ENCODE measurements at regions not wholly inside any gene's neighbourhood (a gene's known extent, or its start where the extent isn't known, plus 50 kb on each side); places are given as distances from the start of the nearest gene placed in this dataset.

- no peak for DNase-seq (ENCODE audit: low spot score)
Measured at GRCh38 chr5:124059200-124059599, 547.2 kb downstream of the CSNK1G3 start.

- no peak for DNase-seq (ENCODE audit: low spot score)
Measured at GRCh38 chr5:124057724-124058231, 545.8 kb downstream of the CSNK1G3 start.

- peak; percentile 31 for DNase-seq (ENCODE audit: low spot score)
Measured at GRCh38 chr5:124056991-124057723, 545.2 kb downstream of the CSNK1G3 start.

GRCh38 chr5:124056326-124056990 is 544.5 kb downstream of the CSNK1G3 start:
- no peak for DNase-seq (ENCODE audit: low spot score)

- DNase-seq (ENCODE audit: low spot score), result no peak
Measured at GRCh38 chr5:124055751-124056150, 543.8 kb downstream of the CSNK1G3 start.

GRCh38 chr5:124054564-124054963 is 542.6 kb downstream of the CSNK1G3 start:
- DNase-seq (ENCODE audit: low spot score), result no peak

- DNase-seq (ENCODE audit: low spot score), result no peak
Measured at GRCh38 chr5:124053340-124053739, 541.4 kb downstream of the CSNK1G3 start.

- peak; percentile 38 for DNase-seq (ENCODE audit: low spot score)
Measured at GRCh38 chr5:124052201-124052600, 540.2 kb downstream of the CSNK1G3 start.

- DNase-seq (ENCODE audit: low spot score), result no peak
Measured at GRCh38 chr5:124050120-124050770, 538.3 kb downstream of the CSNK1G3 start.

- no peak for DNase-seq (ENCODE audit: low spot score)
Measured at GRCh38 chr5:124045412-124045811, 533.4 kb downstream of the CSNK1G3 start.

GRCh38 chr5:124044613-124045012 is 532.6 kb downstream of the CSNK1G3 start:
- DNase-seq (ENCODE audit: low spot score), result no peak

- DNase-seq (ENCODE audit: low spot score), result peak; percentile 20
Measured at GRCh38 chr5:124043456-124043855, 531.5 kb downstream of the CSNK1G3 start.

- no peak for DNase-seq (ENCODE audit: low spot score)
Measured at GRCh38 chr5:124040799-124041198, 528.8 kb downstream of the CSNK1G3 start.

GRCh38 chr5:124039410-124039809 is 527.4 kb downstream of the CSNK1G3 start:
- DNase-seq (ENCODE audit: low spot score), result no peak

GRCh38 chr5:124036786-124037185 is 524.8 kb downstream of the CSNK1G3 start:
- DNase-seq (ENCODE audit: low spot score), result no peak

GRCh38 chr5:124034963-124035362 is 523.0 kb downstream of the CSNK1G3 start:
- no peak for DNase-seq (ENCODE audit: low spot score)

GRCh38 chr5:124034083-124034700 is 522.2 kb downstream of the CSNK1G3 start:
- no peak for DNase-seq (ENCODE audit: low spot score)

GRCh38 chr5:124030043-124030491 is 518.1 kb downstream of the CSNK1G3 start:
- DNase-seq (ENCODE audit: low spot score), result no peak

- DNase-seq (ENCODE audit: low spot score), result no peak
Measured at GRCh38 chr5:124027441-124027840, 515.5 kb downstream of the CSNK1G3 start.

GRCh38 chr5:124025306-124025845 is 513.4 kb downstream of the CSNK1G3 start:
- no peak for DNase-seq (ENCODE audit: low spot score)

- no peak for DNase-seq (ENCODE audit: low spot score)
Measured at GRCh38 chr5:124022966-124023365, 511.0 kb downstream of the CSNK1G3 start.

- no peak for DNase-seq (ENCODE audit: low spot score)
Measured at GRCh38 chr5:124021776-124022175, 509.8 kb downstream of the CSNK1G3 start.
